GM03348 (cell line): ENCODE measurements at regions not wholly inside any gene's neighbourhood (a gene's known extent, or its start where the extent isn't known, plus 50 kb on each side); places are given as distances from the start of the nearest gene placed in this dataset.

ENCODE experiments used
- DNase-seq: peaks from one replicate; pipeline ENCODE4 v3.0.0; 2012; ENCODE audit warnings: low spot score

GRCh38 chr2:155770516-155770915 lies 562.0 kb downstream of the NR4A2 start:
- DNase-seq, result no peak

GRCh38 chr2:155766342-155767115 lies 566.0 kb downstream of the NR4A2 start:
- DNase-seq, result no peak

- DNase-seq, result no peak
These were observed 577.0 kb downstream of the NR4A2 start for GRCh38 chr2:155755481-155755880.

GRCh38 chr2:155748131-155748530 lies 584.4 kb downstream of the NR4A2 start:
- DNase-seq, result no peak

GRCh38 chr2:155747531-155747930 lies 585.0 kb downstream of the NR4A2 start:
- no peak for DNase-seq

GRCh38 chr2:155733091-155733853 lies 599.2 kb downstream of the NR4A2 start:
- DNase-seq, result no peak

- DNase-seq, result no peak
These were observed 601.7 kb downstream of the NR4A2 start for GRCh38 chr2:155730804-155731203.

GRCh38 chr2:155727187-155727895 lies 605.2 kb downstream of the NR4A2 start:
- no peak for DNase-seq

GRCh38 chr2:155722290-155722689 lies 610.2 kb downstream of the NR4A2 start:
- DNase-seq, result no peak

GRCh38 chr2:155715705-155716104 lies 616.8 kb downstream of the NR4A2 start:
- no peak for DNase-seq

GRCh38 chr2:155714983-155715382 lies 617.5 kb downstream of the NR4A2 start:
- DNase-seq, result no peak

GRCh38 chr2:155708071-155708470 lies 624.5 kb downstream of the NR4A2 start:
- DNase-seq, result no peak

- no peak for DNase-seq
These were observed 628.6 kb downstream of the NR4A2 start for GRCh38 chr2:155703917-155704316.

GRCh38 chr2:155703048-155703447 lies 629.5 kb downstream of the NR4A2 start:
- DNase-seq, result no peak

GRCh38 chr2:155701721-155702120 lies 630.8 kb downstream of the NR4A2 start:
- no peak for DNase-seq

- no peak for DNase-seq
These were observed 636.0 kb downstream of the NR4A2 start for GRCh38 chr2:155696571-155696970.

GRCh38 chr2:155695505-155695904 lies 637.0 kb downstream of the NR4A2 start:
- DNase-seq, result no peak

- DNase-seq, result no peak
These were observed 639.7 kb downstream of the NR4A2 start for GRCh38 chr2:155692856-155693255.

GRCh38 chr2:155692106-155692505 lies 640.4 kb downstream of the NR4A2 start:
- DNase-seq, result no peak

GRCh38 chr2:155690785-155691184 lies 641.7 kb downstream of the NR4A2 start:
- no peak for DNase-seq

GRCh38 chr2:155689791-155690190 lies 642.7 kb downstream of the NR4A2 start:
- no peak for DNase-seq

GRCh38 chr2:155687181-155687580 lies 645.3 kb downstream of the NR4A2 start:
- no peak for DNase-seq

GRCh38 chr2:155679647-155680046 lies 652.9 kb downstream of the NR4A2 start:
- DNase-seq, result no peak
